GM12801 (cell line): ENCODE measurements at regions not wholly inside any gene's neighbourhood (a gene's known extent, or its start where the extent isn't known, plus 50 kb on each side); places are given as distances from the start of the nearest gene placed in this dataset.

ENCODE experiments used
- CTCF ChIP-seq: IDR thresholded peaks from one replicate; pipeline ENCODE4 v1.5.1; 2011; ENCODE audit warnings: control low read depth; ENCODE audit not compliant: insufficient read length; ENCODE audit errors: extremely low read depth

DNA sequence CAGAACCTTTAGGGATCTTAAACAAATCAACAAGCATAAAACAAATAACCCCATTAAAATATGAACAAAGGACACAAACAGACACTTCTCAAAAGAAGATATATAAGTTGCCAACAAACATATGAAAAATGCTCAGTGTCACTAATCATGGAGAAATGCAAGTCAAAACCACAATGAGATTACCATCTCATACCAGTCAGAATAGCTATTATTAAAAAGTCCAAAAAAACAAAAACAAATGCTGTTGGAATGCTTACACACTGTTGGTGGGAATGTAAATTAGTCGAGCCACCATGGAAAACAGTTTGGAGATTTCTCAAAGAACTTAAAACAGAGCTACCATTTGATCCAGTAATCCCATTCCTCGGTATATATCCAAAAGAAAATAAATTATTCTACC, 423.6 kb downstream of the OTOL1 start:
- TF ChIP-seq CTCF = no peak

GRCh38 chr3:161925749-161926360, 429.2 kb downstream of the OTOL1 start:
- no peak for TF ChIP-seq CTCF

GRCh38 chr3:161927131-161927530, 430.5 kb downstream of the OTOL1 start:
- TF ChIP-seq CTCF = no peak

GRCh38 chr3:161939918-161940620, 443.5 kb downstream of the OTOL1 start:
- TF ChIP-seq CTCF = no peak

DNA sequence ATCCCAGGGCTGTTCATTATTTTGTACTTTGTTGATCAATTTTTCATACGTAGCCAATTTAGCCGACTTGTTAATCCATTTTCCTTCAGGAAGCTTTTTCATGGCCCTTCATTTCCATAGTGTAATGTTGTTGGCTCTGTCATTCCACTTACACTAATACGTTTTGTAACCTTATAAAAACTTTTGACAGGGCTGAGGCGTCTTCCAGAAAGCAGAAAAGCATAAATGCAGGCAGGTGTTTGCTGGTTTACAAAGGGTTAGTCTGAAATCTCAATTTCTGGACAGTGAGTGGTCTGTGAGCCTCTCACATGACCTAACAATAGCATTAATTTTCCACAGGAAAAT, 444.0 kb downstream of the OTOL1 start:
- no peak for TF ChIP-seq CTCF

DNA sequence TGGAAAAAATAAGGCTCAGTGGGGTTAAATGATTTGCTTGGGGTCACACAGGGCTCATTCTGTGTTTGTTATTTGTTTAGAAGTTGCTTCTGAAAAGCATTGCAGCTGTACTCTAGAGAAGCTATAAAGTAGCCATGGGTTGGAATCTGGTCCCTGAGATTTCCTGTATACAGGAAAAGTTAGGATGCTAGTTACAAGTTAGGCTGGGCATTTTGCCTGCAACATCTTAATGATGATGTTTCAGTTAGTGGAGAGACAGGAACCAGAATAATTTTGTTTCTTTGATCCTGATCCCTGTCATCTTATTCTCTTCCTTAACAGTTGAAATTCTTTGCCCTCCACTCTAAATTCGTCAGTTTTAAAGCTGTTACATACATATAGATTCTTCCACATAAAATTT, 445.3 kb downstream of the OTOL1 start:
- TF ChIP-seq CTCF = no peak

DNA sequence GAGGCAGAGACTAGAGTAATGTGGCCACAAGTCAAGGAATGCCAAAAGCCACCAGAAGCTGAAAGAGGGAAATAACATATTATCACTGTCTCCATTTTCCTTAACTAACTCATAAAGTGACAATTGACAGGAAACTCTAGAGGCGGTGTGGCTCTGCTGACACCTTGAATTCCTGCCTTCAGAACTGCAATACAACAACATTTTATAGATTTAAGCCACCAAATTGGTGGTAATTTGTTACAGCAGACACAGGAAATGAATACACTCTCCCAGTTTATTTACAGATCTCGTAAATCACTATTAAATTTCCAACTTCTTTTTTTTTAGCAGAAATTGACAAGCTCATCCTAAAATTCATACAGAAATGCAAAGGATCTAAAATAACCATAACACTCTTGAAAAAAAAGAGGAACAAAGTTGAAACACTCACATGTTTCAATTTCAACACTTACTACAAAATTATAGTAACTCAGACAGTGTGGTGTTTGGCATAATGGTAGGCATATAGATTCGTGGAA, 449.9 kb downstream of the OTOL1 start:
- TF ChIP-seq CTCF = no peak
